Fibroblast of the aortic adventitia (primary cell): ENCODE measurements at regions not wholly inside any gene's neighbourhood (a gene's known extent, or its start where the extent isn't known, plus 50 kb on each side); places are given as distances from the start of the nearest gene placed in this dataset.

Experiments
- DNase-seq: peaks from one replicate; pipeline ENCODE4 v3.0.0-alpha.2; 2010; ENCODE audit warnings: low read depth
- H3K4me3 ChIP-seq: 2 replicates; pipeline ENCODE4 v1.5.1; 2011; ENCODE audit warnings: low read depth, mild to moderate bottlenecking, control low read depth, low read length, moderate library complexity
- CTCF ChIP-seq: IDR thresholded peaks from 2 replicates; pipeline ENCODE4 v1.5.1; 2011; ENCODE audit warnings: mild to moderate bottlenecking, low read length, control low read depth, inconsistent platforms; ENCODE audit not compliant: insufficient read depth

GRCh38 chr2:183919167-183919566 is 679.2 kb upstream of the ZNF804A start:
- H3K4me3 ChIP-seq: no peak overlapping the region
- no peak for DNase-seq
- no peak for TF ChIP-seq CTCF

GRCh38 chr2:183919926-183920325 is 678.4 kb upstream of the ZNF804A start:
- no peak overlapping the region for H3K4me3 ChIP-seq
- DNase-seq: no peak
- TF ChIP-seq CTCF: no peak

- no peak overlapping the region for H3K4me3 ChIP-seq
- TF ChIP-seq CTCF: no peak
- no peak for DNase-seq
Measured at GRCh38 chr2:183925281-183925680, 673.0 kb upstream of the ZNF804A start.

GRCh38 chr2:183926433-183926832 is 671.9 kb upstream of the ZNF804A start:
- no peak overlapping the region for H3K4me3 ChIP-seq
- no peak for DNase-seq
- no peak for TF ChIP-seq CTCF

- DNase-seq: peak; percentile 6
- no peak overlapping the region for H3K4me3 ChIP-seq
- no peak for TF ChIP-seq CTCF
Measured at GRCh38 chr2:183927406-183928325, 670.7 kb upstream of the ZNF804A start.

- no peak for DNase-seq
- H3K4me3 ChIP-seq: no peak overlapping the region
- TF ChIP-seq CTCF: no peak
Measured at GRCh38 chr2:183935005-183935404, 663.3 kb upstream of the ZNF804A start.
